GM18909 (cell line): ENCODE measurements at regions not wholly inside any gene's neighbourhood (a gene's known extent, or its start where the extent isn't known, plus 50 kb on each side); places are given as distances from the start of the nearest gene placed in this dataset.

Experiments
- ATAC-seq: cut with Tn5 transposase; IDR thresholded peaks from one replicate; pipeline ENCODE4 v1.9.1; 2021; ENCODE audit warnings: mild to moderate bottlenecking; ENCODE audit not compliant: unreplicated experiment, poor library complexity

- ATAC-seq, result peak; percentile 86
Measured at GRCh38 chr5:68378204-68378820, 162.8 kb downstream of the PIK3R1 start.

GRCh38 chr5:68379275-68380036 lies 163.9 kb downstream of the PIK3R1 start:
- ATAC-seq, result no peak

GRCh38 chr5:68380078-68380477 lies 164.5 kb downstream of the PIK3R1 start:
- ATAC-seq, result no peak

GRCh38 chr5:68381060-68381459 lies 165.5 kb downstream of the PIK3R1 start:
- no peak for ATAC-seq

GRCh38 chr5:68381909-68382308 lies 166.4 kb downstream of the PIK3R1 start:
- no peak for ATAC-seq

GRCh38 chr5:68382640-68383039 lies 167.1 kb downstream of the PIK3R1 start:
- ATAC-seq, result no peak

- no peak for ATAC-seq
Measured at GRCh38 chr5:68383888-68384310, 168.3 kb downstream of the PIK3R1 start.

- no peak for ATAC-seq
Measured at GRCh38 chr5:68384936-68385594, 169.5 kb downstream of the PIK3R1 start.

GRCh38 chr5:68385936-68386335 lies 170.4 kb downstream of the PIK3R1 start:
- ATAC-seq, result no peak

GRCh38 chr5:68387074-68387796 lies 171.7 kb downstream of the PIK3R1 start:
- ATAC-seq, result no peak

- no peak for ATAC-seq
Measured at GRCh38 chr5:68389618-68390017, 174.1 kb downstream of the PIK3R1 start.

GRCh38 chr5:68392617-68393016 lies 177.1 kb downstream of the PIK3R1 start:
- ATAC-seq, result no peak

GRCh38 chr5:68395302-68395701 lies 179.7 kb downstream of the PIK3R1 start:
- no peak for ATAC-seq

- ATAC-seq, result no peak
Measured at GRCh38 chr5:68395926-68396511, 180.5 kb downstream of the PIK3R1 start.

GRCh38 chr5:68396722-68397121 lies 181.2 kb downstream of the PIK3R1 start:
- ATAC-seq, result no peak

GRCh38 chr5:68398146-68398812 lies 182.7 kb downstream of the PIK3R1 start:
- ATAC-seq, result no peak

GRCh38 chr5:68403301-68403700 lies 187.7 kb downstream of the PIK3R1 start:
- ATAC-seq, result no peak

- ATAC-seq, result no peak
Measured at GRCh38 chr5:68404246-68404645, 188.7 kb downstream of the PIK3R1 start.

GRCh38 chr5:68405026-68405684 lies 189.6 kb downstream of the PIK3R1 start:
- no peak for ATAC-seq
